ENCODE measurements at regions not wholly inside any gene's neighbourhood (a gene's known extent, or its start where the extent isn't known, plus 50 kb on each side); places are given as distances from the start of the nearest gene placed in this dataset.

- CTCF ChIA-PET, result interaction anchor here (1.3 to 2.5 kb wide), 3 partner anchors 33 to 272 kb away, joined by 3 to 9 read pairs (median 6); no protein-coding TSS in a partner anchor
- no peak for DNase-seq
- POLR2A ChIA-PET, result interaction anchor here (0.8 to 2.4 kb wide), 3 partner anchors 101 to 193 kb away, joined by 3 to 11 read pairs (median 5); no protein-coding TSS in a partner anchor
- Histone ChIP-seq H3K36me3 (replicated peaks in 1 of 2; ENCODE audit: control insufficient read depth in 1 of 2, insufficient read depth in 2 of 2, low read length in 1 of 2) (no peaks in the 10 kb centered on the region), H3K9me2 (no peaks in the 10 kb centered on the region), H2AFZ (ENCODE audit: low read depth) (peak overlapping the region; percentile 39; the same call in 1 of the 2 replicates), H3K27ac (ENCODE audit: low read depth in 2 of 2, low read length in 1 of 2) (peak overlapping the region in 1 of 2 experiments; percentile 92; a peak in 2 of 4 replicates), H3K4me2 (peak overlapping the region; percentile 31; the same call in 1 of the 2 replicates), H3F3A (replicated peaks; ENCODE audit: insufficient read depth) (no peaks in the 10 kb centered on the region), H3K79me2 (ENCODE audit: insufficient read depth) (no peaks in the 10 kb centered on the region), H4K20me1 (ENCODE audit: insufficient read depth) (no peaks in the 10 kb centered on the region), H3K27me3 (ENCODE audit: insufficient read depth) (peaks cover 5% of the 10 kb centered on the region), H3K4me1 (ENCODE audit: control insufficient read depth in 1 of 2, insufficient read depth in 2 of 2, low read depth in 1 of 2, low read length in 1 of 2) (peaks cover 0 to 65% of the 10 kb centered on the region in 2 experiments; a peak in 1 of 4 replicates), H3K9me3 (no peaks in the 10 kb centered on the region), H3K4me3 (ENCODE audit: low read depth in 2 of 2, low read length in 1 of 2) (0 out of 4 replicates have a peak overlapping the region, but pooled peaks of 1 of the 2 experiments have one; percentile 25), H3K9ac (no peak overlapping the region)
- 49% methylated on average over 14 of the region's 16 CpGs for WGBS (ENCODE audit: low lambda C conversion rate)
- TF ChIP-seq SIN3A (IDR thresholded peaks at IDR 0.05; ENCODE audit: borderline replicate concordance, low read depth, low read length) (no peak), MXI1 (IDR thresholded peaks at IDR 0.05; ENCODE audit: low read depth, low read length) (no peak), NRF1 (IDR thresholded peaks at IDR 0.05; ENCODE audit: low read depth, low read length) (no peak), JUND (IDR thresholded peaks at IDR 0.05) (no peak), FOSL2 (IDR thresholded peaks at IDR 0.05; ENCODE audit: borderline replicate concordance, low read depth) (no peak), EZH2phosphoT487 (IDR thresholded peaks at IDR 0.05; ENCODE audit: borderline replicate concordance, low read depth) (no peak), RCOR1 (IDR thresholded peaks at IDR 0.05; ENCODE audit: low read length) (no peak), POLR2AphosphoS5 (IDR thresholded peaks at IDR 0.05; ENCODE audit: low read depth, low read length) (no peak), RFX5 (IDR thresholded peaks at IDR 0.05; ENCODE audit: low read length) (no peak), TAF1 (IDR thresholded peaks at IDR 0.05; ENCODE audit: borderline replicate concordance, low read depth, low read length) (no peak), PBX3 (IDR thresholded peaks at IDR 0.05) (no peak), TCF12 (IDR thresholded peaks at IDR 0.05) (no peak), USF2 (IDR thresholded peaks at IDR 0.05; ENCODE audit: borderline replicate concordance, low read depth, low read length) (no peak)
- TF ChIP-seq, protein P1, sequence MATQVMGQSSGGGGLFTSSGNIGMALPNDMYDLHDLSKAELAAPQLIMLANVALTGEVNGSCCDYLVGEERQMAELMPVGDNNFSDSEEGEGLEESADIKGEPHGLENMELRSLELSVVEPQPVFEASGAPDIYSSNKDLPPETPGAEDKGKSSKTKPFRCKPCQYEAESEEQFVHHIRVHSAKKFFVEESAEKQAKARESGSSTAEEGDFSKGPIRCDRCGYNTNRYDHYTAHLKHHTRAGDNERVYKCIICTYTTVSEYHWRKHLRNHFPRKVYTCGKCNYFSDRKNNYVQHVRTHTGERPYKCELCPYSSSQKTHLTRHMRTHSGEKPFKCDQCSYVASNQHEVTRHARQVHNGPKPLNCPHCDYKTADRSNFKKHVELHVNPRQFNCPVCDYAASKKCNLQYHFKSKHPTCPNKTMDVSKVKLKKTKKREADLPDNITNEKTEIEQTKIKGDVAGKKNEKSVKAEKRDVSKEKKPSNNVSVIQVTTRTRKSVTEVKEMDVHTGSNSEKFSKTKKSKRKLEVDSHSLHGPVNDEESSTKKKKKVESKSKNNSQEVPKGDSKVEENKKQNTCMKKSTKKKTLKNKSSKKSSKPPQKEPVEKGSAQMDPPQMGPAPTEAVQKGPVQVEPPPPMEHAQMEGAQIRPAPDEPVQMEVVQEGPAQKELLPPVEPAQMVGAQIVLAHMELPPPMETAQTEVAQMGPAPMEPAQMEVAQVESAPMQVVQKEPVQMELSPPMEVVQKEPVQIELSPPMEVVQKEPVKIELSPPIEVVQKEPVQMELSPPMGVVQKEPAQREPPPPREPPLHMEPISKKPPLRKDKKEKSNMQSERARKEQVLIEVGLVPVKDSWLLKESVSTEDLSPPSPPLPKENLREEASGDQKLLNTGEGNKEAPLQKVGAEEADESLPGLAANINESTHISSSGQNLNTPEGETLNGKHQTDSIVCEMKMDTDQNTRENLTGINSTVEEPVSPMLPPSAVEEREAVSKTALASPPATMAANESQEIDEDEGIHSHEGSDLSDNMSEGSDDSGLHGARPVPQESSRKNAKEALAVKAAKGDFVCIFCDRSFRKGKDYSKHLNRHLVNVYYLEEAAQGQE (IDR thresholded peaks at IDR 0.05; ENCODE audit: low read depth, low read length), result no peak
- TF ChIP-seq, protein P2, sequence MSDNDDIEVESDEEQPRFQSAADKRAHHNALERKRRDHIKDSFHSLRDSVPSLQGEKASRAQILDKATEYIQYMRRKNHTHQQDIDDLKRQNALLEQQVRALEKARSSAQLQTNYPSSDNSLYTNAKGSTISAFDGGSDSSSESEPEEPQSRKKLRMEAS (IDR thresholded peaks at IDR 0.05; ENCODE audit: low read depth), result no peak
Measured at GRCh38 chrX:39816871-39817731, 280.7 kb downstream of the BCOR start.
